Peyer's patch (tissue), 4 donors: ENCODE measurements at regions not wholly inside any gene's neighbourhood (a gene's known extent, or its start where the extent isn't known, plus 50 kb on each side); places are given as distances from the start of the nearest gene placed in this dataset.

Source experiments
- DNase-seq, 3 donors: peaks; one replicate each; pipeline ENCODE4 v3.0.0-alpha.2; 2017 to 2019
- H3K27ac ChIP-seq, 4 donors: fragments of 200-600 bp; sonication (generic); one replicate each; pipeline ENCODE4 v1.5.1; 2016 to 2019
- H3K27me3 ChIP-seq, 2 donors: fragments of 200-600 bp; sonication (generic); one replicate each; pipeline ENCODE4 v1.5.1; 2019
- H3K36me3 ChIP-seq, 3 donors: fragments of 200-600 bp; sonication (generic); one replicate each; pipeline ENCODE4 v1.5.1; 2016 to 2019
- H3K4me1 ChIP-seq, 4 donors: fragments of 200-600 bp; sonication (generic); one replicate each; pipeline ENCODE4 v1.5.1; 2016 to 2019
- H3K4me3 ChIP-seq, 4 donors: fragments of 200-600 bp; sonication (generic); 1 replicate in 3 of 4; 2 replicates in 1 of 4; pipeline ENCODE4 v1.5.1; 2016 to 2019; ENCODE audit warnings: mild to moderate bottlenecking in 1 of 4
- H3K9me3 ChIP-seq, 4 donors: fragments of 200-600 bp; sonication (generic); one replicate each; pipeline ENCODE4 v1.5.1; 2016 to 2019; ENCODE audit warnings: mild to moderate bottlenecking in 1 of 4
- POLR2A ChIP-seq, 2 donors: fragments of 450-650 bp; IDR thresholded peaks; one replicate each; pipeline ENCODE4 v1.5.1; 2017; ENCODE audit warnings: antibody characterized with exemption in 2 of 2, mild to moderate bottlenecking in 2 of 2, moderate library complexity in 2 of 2
- TF ChIP-seq, protein P1 (sequence below), 6 experiments: fragments of 450-650 bp in 4 of 6; fragments of 200-600 bp in 2 of 6; sonication (generic) in 1 of 6; IDR thresholded peaks; one replicate each; pipeline ENCODE4 v1.5.1; 2017 to 2019; ENCODE audit warnings: antibody characterized with exemption in 6 of 6, mild to moderate bottlenecking in 3 of 6, moderate library complexity in 1 of 6

DNA sequence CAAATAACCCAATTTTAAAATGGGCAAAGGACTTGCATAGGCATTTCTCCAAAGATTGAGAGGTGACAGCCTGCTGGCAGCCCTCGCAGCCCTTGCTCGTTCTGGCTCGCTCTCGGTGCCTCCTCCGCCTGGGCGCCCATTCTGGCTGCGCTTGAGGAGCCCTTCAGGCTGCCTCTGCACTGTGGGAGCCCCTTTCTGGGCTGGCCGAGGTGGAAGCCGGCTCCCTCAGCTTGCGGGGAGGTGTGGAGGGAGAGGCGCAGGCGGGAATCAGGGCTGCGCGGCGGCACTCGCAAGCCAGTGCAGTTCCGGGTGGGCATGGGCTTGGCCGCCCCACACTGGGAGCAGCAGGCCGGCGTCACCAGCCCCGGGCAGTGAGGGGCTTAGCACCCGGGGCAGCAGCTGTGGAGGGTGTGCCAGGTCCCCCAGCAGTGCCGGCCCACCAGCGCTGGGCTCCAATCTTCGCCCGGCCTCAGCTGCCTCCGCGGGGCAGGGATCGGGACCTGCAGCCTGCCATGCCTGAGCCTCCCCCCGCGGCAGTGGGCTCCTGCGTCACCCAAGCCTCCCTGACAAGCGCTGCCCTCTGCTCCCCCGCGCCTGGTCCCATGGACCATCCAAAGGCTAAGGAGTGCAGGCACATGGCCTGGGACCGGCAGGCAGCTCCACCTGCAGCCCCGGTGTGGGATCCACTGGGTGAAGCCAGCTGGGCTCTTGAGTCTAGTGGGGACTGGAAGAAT lies 54.0 kb upstream of the GALNT17 start:
- peaks cover 0 to 3% (median 0%) of the 10 kb centered on the region in 4 donors for H3K9me3 ChIP-seq
- no peak for DNase-seq

More for the DNA sequence above, 54.0 kb upstream of the GALNT17 start:
- H3K4me1 ChIP-seq, result no peaks in the 10 kb centered on the region
- no peak overlapping the region for H3K4me3 ChIP-seq
- H3K27me3 ChIP-seq, result no peaks in the 10 kb centered on the region
- TF ChIP-seq POLR2A (IDR thresholded peaks at IDR 0.05), result no peak
- TF ChIP-seq, protein P1, sequence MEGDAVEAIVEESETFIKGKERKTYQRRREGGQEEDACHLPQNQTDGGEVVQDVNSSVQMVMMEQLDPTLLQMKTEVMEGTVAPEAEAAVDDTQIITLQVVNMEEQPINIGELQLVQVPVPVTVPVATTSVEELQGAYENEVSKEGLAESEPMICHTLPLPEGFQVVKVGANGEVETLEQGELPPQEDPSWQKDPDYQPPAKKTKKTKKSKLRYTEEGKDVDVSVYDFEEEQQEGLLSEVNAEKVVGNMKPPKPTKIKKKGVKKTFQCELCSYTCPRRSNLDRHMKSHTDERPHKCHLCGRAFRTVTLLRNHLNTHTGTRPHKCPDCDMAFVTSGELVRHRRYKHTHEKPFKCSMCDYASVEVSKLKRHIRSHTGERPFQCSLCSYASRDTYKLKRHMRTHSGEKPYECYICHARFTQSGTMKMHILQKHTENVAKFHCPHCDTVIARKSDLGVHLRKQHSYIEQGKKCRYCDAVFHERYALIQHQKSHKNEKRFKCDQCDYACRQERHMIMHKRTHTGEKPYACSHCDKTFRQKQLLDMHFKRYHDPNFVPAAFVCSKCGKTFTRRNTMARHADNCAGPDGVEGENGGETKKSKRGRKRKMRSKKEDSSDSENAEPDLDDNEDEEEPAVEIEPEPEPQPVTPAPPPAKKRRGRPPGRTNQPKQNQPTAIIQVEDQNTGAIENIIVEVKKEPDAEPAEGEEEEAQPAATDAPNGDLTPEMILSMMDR (IDR thresholded peaks at IDR 0.05), result no peak
- no peaks in the 10 kb centered on the region for H3K36me3 ChIP-seq
- no peak overlapping the region for H3K27ac ChIP-seq
